Prostate gland (tissue), 2 donors: ENCODE measurements at regions not wholly inside any gene's neighbourhood (a gene's known extent, or its start where the extent isn't known, plus 50 kb on each side); places are given as distances from the start of the nearest gene placed in this dataset.
"Not testable (repeated sequence)": the region's sequence is repeated elsewhere in the genome, so short reads cannot be mapped to it uniquely, and the experiment has no call there.

ENCODE experiments used
- DNase-seq: peaks from one replicate; pipeline ENCODE4 v3.0.0-alpha.2; 2019; ENCODE audit warnings: low spot score
- H3K27ac ChIP-seq, 2 donors: fragments of 200-600 bp; sonication (generic); 2 replicates each; pipeline ENCODE4 v1.5.1; 2017 to 2019
- H3K27me3 ChIP-seq: fragments of 200-600 bp; sonication (generic); replicated peaks from 2 replicates; pipeline ENCODE4 v1.5.1; 2019; ENCODE audit not compliant: insufficient read depth
- H3K36me3 ChIP-seq, 2 donors: fragments of 200-600 bp; sonication (generic); 1 replicate in 1 of 2; 2 replicates in 1 of 2; pipeline versions ENCODE4 v1.5.1 to v1.8.1; 2017 to 2019
- H3K4me1 ChIP-seq: fragments of 200-600 bp; sonication (generic); replicated peaks from 2 replicates; pipeline ENCODE4 v1.5.1; 2019
- H3K4me3 ChIP-seq, 2 donors: fragments of 200-600 bp; sonication (generic); 2 replicates each; pipeline ENCODE4 v1.5.1; 2017 to 2019
- H3K9me3 ChIP-seq: fragments of 200-600 bp; sonication (generic); 2 replicates; pipeline ENCODE4 v1.5.1; 2017
- CTCF ChIP-seq, 4 experiments: fragments of 200-600 bp in 2 of 4; fragments of 450-650 bp in 2 of 4; sonication (generic) in 2 of 4; IDR thresholded peaks; 1 replicate in 3 of 4; 2 replicates in 1 of 4; pipeline ENCODE4 v1.5.1; 2016 to 2019; ENCODE audit warnings: antibody characterized with exemption in 4 of 4, mild to moderate bottlenecking in 2 of 4, moderate library complexity in 2 of 4
- POLR2A ChIP-seq: fragments of 450-650 bp; IDR thresholded peaks from one replicate; pipeline ENCODE4 v1.6.1; 2016; ENCODE audit warnings: antibody characterized with exemption, mild to moderate bottlenecking
- POLR2AphosphoS5 ChIP-seq: sonication (generic); formaldehyde crosslinking; IDR thresholded peaks from one replicate; pipeline ENCODE4 v1.6.1; 2017; ENCODE audit warnings: antibody characterized with exemption
- WGBS: methylation state at CpG from one replicate; pipeline ENCODE4 v1.1.5; 2018; 5-methylcytosine and 5-hydroxymethylcytosine counted together
- intact Hi-C: fragments of 100-400 bp; cut with DNase I; formaldehyde crosslinking; loops from one replicate; pipeline ENCODE4 v1.14.2; 2022

DNA sequence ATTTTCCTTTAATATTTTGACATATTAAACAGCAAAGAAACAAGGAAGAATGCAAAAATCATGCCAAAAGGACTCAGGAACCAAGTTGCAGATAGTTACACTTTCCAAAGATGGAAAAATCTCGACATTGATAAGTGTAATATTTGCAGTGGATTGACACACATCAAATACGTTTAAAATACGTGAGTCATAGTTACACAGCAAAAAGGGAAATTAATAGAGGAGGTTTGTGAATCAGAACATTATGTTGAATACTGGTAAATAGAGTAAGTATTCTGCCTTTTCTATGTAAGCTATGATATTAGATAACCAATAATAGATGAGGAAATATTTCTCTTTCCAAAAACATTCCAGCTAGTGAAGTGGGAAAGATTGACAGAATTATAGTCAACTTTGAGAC is 1761.3 kb upstream of the IGFBP7 start:
- Histone ChIP-seq H3K27ac (no peak overlapping the region), H3K4me1 (no peaks in the 10 kb centered on the region), H3K9me3 (no peaks in the 10 kb centered on the region), H3K4me3 (no peak overlapping the region), H3K36me3 (no peaks in the 10 kb centered on the region), H3K27me3 (no peaks in the 10 kb centered on the region)
- no peak for DNase-seq
- intact Hi-C loops: no loop called here
- TF ChIP-seq POLR2AphosphoS5 (no peak), POLR2A (no peak), CTCF (IDR thresholded peaks at IDR 0.05) (no peak)
- WGBS: 89% methylated on average over 3 of the region's 3 CpGs

DNA sequence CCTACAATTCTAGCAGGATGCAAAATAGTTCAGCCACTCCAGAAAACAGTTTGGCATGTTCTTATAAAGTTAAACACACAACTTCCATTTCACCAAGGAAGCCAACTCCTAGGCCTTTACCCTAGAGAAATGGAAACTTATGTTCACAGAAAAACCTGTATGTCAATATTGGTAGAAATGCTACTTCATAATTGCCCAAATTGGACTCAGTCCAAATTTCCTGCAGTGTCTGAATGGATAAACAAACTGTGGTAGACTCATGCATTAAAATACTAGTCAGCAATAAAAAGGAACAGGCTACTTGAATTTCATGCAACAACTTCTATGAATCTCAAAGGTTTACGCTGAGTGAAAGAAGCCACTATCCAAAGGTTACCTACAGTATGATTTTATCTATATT is 1738.8 kb upstream of the IGFBP7 start:
- no peak for DNase-seq
- Histone ChIP-seq H3K4me1 (no peaks in the 10 kb centered on the region), H3K4me3 (no peak overlapping the region), H3K36me3 (no peaks in the 10 kb centered on the region), H3K27ac (no peak overlapping the region), H3K27me3 (no peaks in the 10 kb centered on the region), H3K9me3 (no peaks in the 10 kb centered on the region)
- TF ChIP-seq POLR2AphosphoS5 (no peak), POLR2A (no peak), CTCF (IDR thresholded peaks at IDR 0.05) (no peak)
- intact Hi-C loops: no loop called here
- 86% methylated on average over 1 of the region's 1 CpG for WGBS

DNA sequence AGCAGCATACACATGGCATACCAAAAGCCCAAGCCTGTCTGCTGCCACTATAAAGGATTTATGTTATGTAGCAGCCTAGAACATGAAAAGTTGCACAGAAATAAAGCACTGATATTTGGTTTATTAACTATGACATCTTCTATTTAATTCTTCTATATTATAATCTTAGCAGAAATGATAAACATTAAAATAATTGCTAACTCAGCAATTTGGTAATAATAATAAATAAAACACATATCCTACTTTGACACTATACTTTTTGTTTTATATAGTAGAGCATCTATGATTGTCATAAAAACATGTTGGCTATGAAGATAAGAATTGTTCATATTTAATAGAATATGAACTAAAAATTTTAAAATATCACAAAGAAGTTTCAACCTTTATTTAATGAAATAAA is 1733.3 kb upstream of the IGFBP7 start:
- TF ChIP-seq POLR2AphosphoS5: no peak
- TF ChIP-seq CTCF (IDR thresholded peaks at IDR 0.05): no peak
- TF ChIP-seq POLR2A: no peak
- H3K27ac ChIP-seq: no peak overlapping the region
- intact Hi-C loops: no loop called here

DNA sequence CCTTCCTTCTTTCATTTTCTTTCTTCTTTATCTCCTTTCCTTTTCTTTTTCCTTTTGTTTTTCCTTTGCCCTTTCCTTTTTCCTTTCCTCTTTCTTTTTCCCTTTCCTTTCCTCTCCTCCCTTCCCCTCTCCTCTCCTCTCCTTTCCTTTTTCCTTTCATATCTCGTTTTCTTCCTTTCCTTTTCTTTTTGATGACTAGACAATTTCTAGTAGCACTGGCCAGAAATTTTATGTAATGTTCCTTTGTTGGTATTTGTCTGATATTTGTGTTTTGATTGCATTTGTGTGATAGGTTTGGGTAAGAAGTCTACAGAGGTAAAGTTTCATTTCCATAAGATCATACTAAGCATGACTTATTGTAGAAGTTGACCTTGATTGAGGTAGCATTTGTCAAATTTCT is 1722.9 kb upstream of the IGFBP7 start:
- no peaks in the 10 kb centered on the region for H3K27me3 ChIP-seq
- H3K36me3 ChIP-seq: no peaks in the 10 kb centered on the region
- H3K27ac ChIP-seq: no peak overlapping the region
- intact Hi-C loops: no loop called here
- H3K9me3 ChIP-seq: no peaks in the 10 kb centered on the region
- DNase-seq: no peak
- TF ChIP-seq CTCF (IDR thresholded peaks at IDR 0.05) (no peak), POLR2A (no peak), POLR2AphosphoS5 (no peak)
- H3K4me1 ChIP-seq: no peaks in the 10 kb centered on the region
- 72% methylated on average over 1 of the region's 1 CpG for WGBS
- no peak overlapping the region for H3K4me3 ChIP-seq

More for the DNA sequence above, 1733.3 kb upstream of the IGFBP7 start:
- DNase-seq: no peak
- Histone ChIP-seq H3K9me3 (no peaks in the 10 kb centered on the region), H3K27me3 (no peaks in the 10 kb centered on the region), H3K36me3 (no peaks in the 10 kb centered on the region), H3K4me3 (no peak overlapping the region), H3K4me1 (no peaks in the 10 kb centered on the region)

DNA sequence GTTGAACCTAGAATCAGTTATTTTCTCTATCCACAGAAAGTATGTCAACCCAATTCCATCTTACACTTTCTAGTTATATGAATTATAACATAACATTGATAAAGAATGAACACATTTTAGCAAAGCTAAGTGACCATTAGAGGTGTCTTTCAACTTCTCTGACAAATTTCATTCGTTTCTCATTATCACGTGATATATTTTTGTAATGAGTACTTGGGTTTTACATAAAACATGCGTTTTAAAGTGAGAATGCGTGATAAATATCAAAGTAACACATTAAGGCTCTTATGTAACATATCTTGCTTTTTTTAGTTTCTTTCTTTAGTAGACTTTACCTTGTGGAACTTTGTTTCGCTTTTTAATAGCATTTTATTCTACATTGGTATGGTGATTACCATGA is 1715.1 kb upstream of the IGFBP7 start:
- H3K36me3 ChIP-seq: no peaks in the 10 kb centered on the region
- no peaks in the 10 kb centered on the region for H3K4me1 ChIP-seq
- no peak overlapping the region for H3K4me3 ChIP-seq
- TF ChIP-seq POLR2AphosphoS5 (no peak), CTCF (IDR thresholded peaks at IDR 0.05) (no peak), POLR2A (no peak)
- intact Hi-C loops: no loop called here
- H3K9me3 ChIP-seq: no peaks in the 10 kb centered on the region
- 91% methylated on average over 5 of the region's 5 CpGs for WGBS
- H3K27me3 ChIP-seq: no peaks in the 10 kb centered on the region
- no peak overlapping the region for H3K27ac ChIP-seq
- DNase-seq: no peak

GRCh38 chr4:58818560-58818959 is 1708.4 kb upstream of the IGFBP7 start:
- H3K36me3 ChIP-seq, DNase-seq, H3K4me1 ChIP-seq, H3K4me3 ChIP-seq, H3K27me3 ChIP-seq, intact Hi-C loops, H3K9me3 ChIP-seq, H3K27ac ChIP-seq: not testable (repeated sequence)
- 89% methylated on average over 14 of the region's 14 CpGs for WGBS
